ENCODE measurements at regions not wholly inside any gene's neighbourhood (a gene's known extent, or its start where the extent isn't known, plus 50 kb on each side); places are given as distances from the start of the nearest gene placed in this dataset.
"Not testable (repeated sequence)": the region's sequence is repeated elsewhere in the genome, so short reads cannot be mapped to it uniquely, and the experiment has no call there.

- Histone ChIP-seq H3K36me3 (no peaks in the 10 kb centered on the region), H3K4me1 (no peaks in the 10 kb centered on the region), H3K4me3 (ENCODE audit: low read depth, low read length) (no peak overlapping the region), H3K9me3 (no peaks in the 10 kb centered on the region), H3K27me3 (no peaks in the 10 kb centered on the region)
- no peak for DNase-seq
- TF ChIP-seq, protein P1, sequence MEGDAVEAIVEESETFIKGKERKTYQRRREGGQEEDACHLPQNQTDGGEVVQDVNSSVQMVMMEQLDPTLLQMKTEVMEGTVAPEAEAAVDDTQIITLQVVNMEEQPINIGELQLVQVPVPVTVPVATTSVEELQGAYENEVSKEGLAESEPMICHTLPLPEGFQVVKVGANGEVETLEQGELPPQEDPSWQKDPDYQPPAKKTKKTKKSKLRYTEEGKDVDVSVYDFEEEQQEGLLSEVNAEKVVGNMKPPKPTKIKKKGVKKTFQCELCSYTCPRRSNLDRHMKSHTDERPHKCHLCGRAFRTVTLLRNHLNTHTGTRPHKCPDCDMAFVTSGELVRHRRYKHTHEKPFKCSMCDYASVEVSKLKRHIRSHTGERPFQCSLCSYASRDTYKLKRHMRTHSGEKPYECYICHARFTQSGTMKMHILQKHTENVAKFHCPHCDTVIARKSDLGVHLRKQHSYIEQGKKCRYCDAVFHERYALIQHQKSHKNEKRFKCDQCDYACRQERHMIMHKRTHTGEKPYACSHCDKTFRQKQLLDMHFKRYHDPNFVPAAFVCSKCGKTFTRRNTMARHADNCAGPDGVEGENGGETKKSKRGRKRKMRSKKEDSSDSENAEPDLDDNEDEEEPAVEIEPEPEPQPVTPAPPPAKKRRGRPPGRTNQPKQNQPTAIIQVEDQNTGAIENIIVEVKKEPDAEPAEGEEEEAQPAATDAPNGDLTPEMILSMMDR (IDR thresholded peaks at IDR 0.05; ENCODE audit: low read depth, low read length): no peak
Measured at GRCh38 chr12:33187409-33187808, 252.2 kb downstream of the SYT10 start.

DNA sequence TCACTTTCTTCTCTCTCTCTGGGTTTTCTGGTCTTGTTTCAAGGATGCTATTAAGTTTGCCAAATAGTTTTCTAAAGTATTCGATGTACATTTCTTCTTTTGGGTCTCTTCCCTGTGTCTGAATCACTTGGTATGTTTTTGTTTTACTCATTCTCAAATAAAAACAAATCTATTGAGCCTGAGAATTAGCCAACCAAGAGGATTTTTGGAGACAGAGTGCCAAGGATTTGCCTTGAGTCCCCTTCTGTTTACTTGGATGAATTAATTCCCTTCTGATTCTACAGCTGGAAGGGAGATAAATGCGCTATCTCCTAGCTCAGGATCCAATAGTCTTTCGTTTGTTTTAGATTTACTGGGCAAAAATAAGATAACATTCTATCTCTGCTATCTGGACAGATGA, 255.5 kb downstream of the SYT10 start:
- Histone ChIP-seq H3K36me3 (no peaks in the 10 kb centered on the region), H3K9me3 (no peaks in the 10 kb centered on the region), H3K4me3 (ENCODE audit: low read depth, low read length) (no peak overlapping the region), H3K27me3 (no peaks in the 10 kb centered on the region), H3K4me1 (no peaks in the 10 kb centered on the region)
- DNase-seq: no peak
- TF ChIP-seq, protein P1 (IDR thresholded peaks at IDR 0.05; ENCODE audit: low read depth, low read length): no peak

DNA sequence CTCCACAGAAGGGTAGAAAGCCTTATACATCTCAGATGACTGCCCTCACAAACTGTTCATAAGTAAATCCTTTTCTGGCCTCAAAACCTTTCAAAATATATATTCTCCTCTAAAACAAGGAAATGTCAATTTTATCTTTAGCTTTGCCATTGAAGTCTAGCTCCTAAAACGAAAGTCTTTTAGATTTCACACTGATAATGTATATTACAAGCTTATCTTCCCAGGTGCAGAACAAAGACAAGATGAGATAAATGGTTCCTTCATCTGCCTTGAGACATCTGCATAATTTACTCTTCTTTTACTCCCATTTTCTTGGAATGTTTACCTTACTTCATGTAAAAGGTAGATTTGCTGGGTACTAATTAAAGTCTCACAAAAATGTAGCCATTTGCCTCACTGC, 257.1 kb downstream of the SYT10 start:
- Histone ChIP-seq H3K27me3 (no peaks in the 10 kb centered on the region), H3K4me1 (no peaks in the 10 kb centered on the region), H3K4me3 (ENCODE audit: low read depth, low read length) (no peak overlapping the region), H3K9me3 (no peaks in the 10 kb centered on the region), H3K36me3 (no peaks in the 10 kb centered on the region)
- TF ChIP-seq, protein P1 (IDR thresholded peaks at IDR 0.05; ENCODE audit: low read depth, low read length): no peak
- no peak for DNase-seq

GRCh38 chr12:33180918-33181317, 258.7 kb downstream of the SYT10 start:
- Histone ChIP-seq H3K27me3 (no peaks in the 10 kb centered on the region), H3K4me1 (no peaks in the 10 kb centered on the region), H3K36me3 (no peaks in the 10 kb centered on the region), H3K4me3 (ENCODE audit: low read depth, low read length) (no peak overlapping the region), H3K9me3 (no peaks in the 10 kb centered on the region)
- DNase-seq: no peak
- TF ChIP-seq, protein P1 (IDR thresholded peaks at IDR 0.05; ENCODE audit: low read depth, low read length): no peak

- not testable (repeated sequence) for H3K9me3 ChIP-seq; H3K4me1 ChIP-seq; H3K27me3 ChIP-seq; H3K36me3 ChIP-seq; H3K4me3 ChIP-seq (ENCODE audit: low read depth, low read length); DNase-seq
Measured at GRCh38 chr12:33166260-33166659, 269.7 kb upstream of the PKP2 start.

- Histone ChIP-seq H3K4me1 (no peaks in the 10 kb centered on the region), H3K27me3 (no peaks in the 10 kb centered on the region), H3K4me3 (ENCODE audit: low read depth, low read length) (no peak overlapping the region), H3K36me3 (no peaks in the 10 kb centered on the region), H3K9me3 (no peaks in the 10 kb centered on the region)
- TF ChIP-seq, protein P1 (IDR thresholded peaks at IDR 0.05; ENCODE audit: low read depth, low read length): no peak
- DNase-seq: no peak
Measured at GRCh38 chr12:33156042-33156441, 259.5 kb upstream of the PKP2 start.

- H3K27me3 ChIP-seq; DNase-seq; H3K9me3 ChIP-seq; H3K36me3 ChIP-seq; H3K4me3 ChIP-seq (ENCODE audit: low read depth, low read length); H3K4me1 ChIP-seq: not testable (repeated sequence)
Measured at GRCh38 chr12:33147292-33147691, 250.7 kb upstream of the PKP2 start.

Data from BE2C (cell line).